HFFc6 (cell line): ENCODE measurements at regions not wholly inside any gene's neighbourhood (a gene's known extent, or its start where the extent isn't known, plus 50 kb on each side); places are given as distances from the start of the nearest gene placed in this dataset.

Experiments
- DNase-seq: peaks from one replicate; pipeline ENCODE4 v3.0.0-alpha.2; 2018
- H3K27ac Mint-ChIP-seq: 2 replicates; pipeline ENCODE4 v1.8.0; 2020; ENCODE audit warnings: mild to moderate bottlenecking, mixed read lengths
- H3K27me3 Mint-ChIP-seq: 2 replicates; pipeline ENCODE4 v1.8.0; 2021; ENCODE audit warnings: mild to moderate bottlenecking, moderate library complexity, mixed read lengths; ENCODE audit not compliant: insufficient read depth
- H3K36me3 Mint-ChIP-seq: 2 replicates; pipeline ENCODE4 v1.8.0; 2021; ENCODE audit warnings: low read depth, mixed read lengths
- H3K4me1 Mint-ChIP-seq: 2 replicates; pipeline ENCODE4 v1.8.0; 2020; ENCODE audit warnings: low read depth, mixed read lengths
- H3K4me3 Mint-ChIP-seq: 2 replicates; pipeline ENCODE4 v1.8.0; 2020; ENCODE audit warnings: mild to moderate bottlenecking, moderate library complexity, mixed read lengths
- H3K9me3 Mint-ChIP-seq: 2 replicates; pipeline ENCODE4 v1.8.0; 2020; ENCODE audit warnings: mild to moderate bottlenecking, mixed read lengths
- CTCF ChIP-seq: fragments of 200-600 bp; sonication (generic); IDR thresholded peaks from 2 replicates; pipeline ENCODE4 v1.5.0; 2021; ENCODE audit warnings: antibody characterized with exemption, mild to moderate bottlenecking

- no peak overlapping the region for H3K4me3 Mint-ChIP-seq
- H3K9me3 Mint-ChIP-seq: peaks cover 38% of the 10 kb centered on the region
- H3K27me3 Mint-ChIP-seq: peaks cover 11% of the 10 kb centered on the region; the same call in 1 of the 2 replicates
- no peak for TF ChIP-seq CTCF
- no peak overlapping the region for H3K27ac Mint-ChIP-seq
- peaks cover 21% of the 10 kb centered on the region for H3K4me1 Mint-ChIP-seq
- no peak for DNase-seq
- H3K36me3 Mint-ChIP-seq: peaks cover 33% of the 10 kb centered on the region
Measured at GRCh38 chr5:111639912-111640311, 117.1 kb downstream of the NREP start.

- Mint-ChIP-seq H3K4me3 (no peak overlapping the region), H3K27ac (no peak overlapping the region), H3K27me3 (peaks cover 6% of the 10 kb centered on the region), H3K9me3 (peaks cover 38% of the 10 kb centered on the region), H3K36me3 (peaks cover 33% of the 10 kb centered on the region), H3K4me1 (peaks cover 11% of the 10 kb centered on the region)
- DNase-seq: no peak
- TF ChIP-seq CTCF: no peak
Measured at GRCh38 chr5:111636736-111637135, 120.3 kb downstream of the NREP start.

DNA sequence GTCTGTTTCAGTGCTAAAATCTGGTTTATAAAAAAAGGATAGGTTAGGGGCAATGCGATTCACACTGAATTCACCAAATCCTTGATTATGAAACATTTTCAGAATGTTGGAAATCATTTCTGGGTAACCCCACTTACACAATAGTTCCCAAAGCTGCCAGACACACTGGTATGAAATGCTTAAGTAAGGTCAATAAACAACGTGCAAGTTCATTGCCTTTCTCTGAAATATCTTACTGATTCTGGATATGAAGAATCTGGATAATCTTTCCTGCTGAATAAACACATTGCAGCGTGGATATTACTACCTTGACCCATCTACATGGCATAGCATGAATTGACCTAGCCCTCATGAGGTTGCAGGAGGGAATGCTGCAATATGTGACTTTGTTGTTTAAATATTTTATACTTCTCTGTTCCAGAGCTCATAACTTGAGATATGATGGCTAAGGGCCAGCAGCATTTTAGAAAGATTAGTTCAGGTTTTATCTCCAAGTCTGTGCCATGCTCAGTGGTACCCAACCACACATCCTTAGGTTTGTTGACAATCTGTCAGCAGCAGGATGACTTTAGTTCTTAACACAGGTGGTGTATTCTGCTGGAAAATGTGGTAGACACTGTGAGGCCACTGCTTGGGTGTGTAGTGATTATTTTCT, 121.0 kb downstream of the NREP start:
- TF ChIP-seq CTCF: no peak
- Mint-ChIP-seq H3K9me3 (peaks cover 38% of the 10 kb centered on the region), H3K36me3 (peaks cover 33% of the 10 kb centered on the region), H3K4me3 (no peak overlapping the region), H3K27ac (no peak overlapping the region), H3K27me3 (peaks cover 3% of the 10 kb centered on the region), H3K4me1 (0 out of 2 replicates have a peak, but pooled peaks cover 4% of the 10 kb centered on the region)
- no peak for DNase-seq

DNA sequence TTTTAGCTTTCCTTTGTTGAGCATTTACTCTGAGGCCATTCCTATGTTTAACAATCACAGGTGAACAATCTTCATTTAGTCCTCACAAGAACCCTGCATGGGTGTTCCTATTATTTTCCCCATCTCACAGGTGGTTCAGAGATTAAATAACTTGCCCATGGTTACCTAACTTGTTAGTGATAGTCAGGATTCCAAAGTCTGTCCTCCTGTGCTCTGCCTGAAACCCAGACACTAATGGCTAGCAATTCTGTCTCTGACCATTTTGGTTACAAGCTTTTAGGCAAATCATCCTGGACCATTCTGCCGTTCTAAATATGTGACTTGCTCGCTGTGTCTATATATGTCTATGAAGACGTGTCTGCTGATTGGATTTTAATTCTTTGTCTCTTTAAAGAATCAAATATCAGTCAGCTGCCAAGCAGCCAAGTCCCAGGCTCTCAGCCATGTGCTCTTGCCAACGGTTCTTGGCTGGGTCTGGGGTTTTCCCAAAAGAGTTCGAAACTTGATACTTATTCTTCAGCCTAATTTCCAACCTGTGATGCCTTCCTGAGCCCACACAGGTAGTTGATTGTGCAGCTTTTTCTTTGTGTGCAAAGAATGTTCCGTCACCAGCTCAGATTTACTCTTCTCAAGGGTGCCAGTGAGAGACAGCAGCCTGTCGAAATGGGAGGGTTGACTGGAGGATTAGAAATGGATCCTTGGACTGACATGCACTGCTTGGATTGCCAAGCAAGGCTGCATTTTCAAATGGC, 121.7 kb downstream of the NREP start:
- Mint-ChIP-seq H3K4me1 (no peaks in the 10 kb centered on the region), H3K4me3 (no peak overlapping the region), H3K9me3 (peaks cover 38% of the 10 kb centered on the region), H3K27me3 (peaks cover 3% of the 10 kb centered on the region), H3K27ac (no peak overlapping the region), H3K36me3 (peaks cover 33% of the 10 kb centered on the region)
- no peak for DNase-seq
- TF ChIP-seq CTCF: no peak

- H3K36me3 Mint-ChIP-seq: peaks cover 2% of the 10 kb centered on the region
- no peak overlapping the region for H3K4me3 Mint-ChIP-seq
- H3K27ac Mint-ChIP-seq: no peak overlapping the region
- H3K27me3 Mint-ChIP-seq: peaks cover 1% of the 10 kb centered on the region
- peaks cover 2% of the 10 kb centered on the region for H3K9me3 Mint-ChIP-seq
- DNase-seq: no peak
- no peaks in the 10 kb centered on the region for H3K4me1 Mint-ChIP-seq
- TF ChIP-seq CTCF: no peak
Measured at GRCh38 chr5:111631328-111631727, 119.0 kb upstream of the STARD4 start.
